ENCODE measurements at regions not wholly inside any gene's neighbourhood (a gene's known extent, or its start where the extent isn't known, plus 50 kb on each side); places are given as distances from the start of the nearest gene placed in this dataset.

- no peak for TF ChIP-seq CTCF (IDR thresholded peaks at IDR 0.05; ENCODE audit: low read depth, low read length)
- no peak for TF ChIP-seq MAX (IDR thresholded peaks at IDR 0.05; ENCODE audit: low read depth, low read length)
- TF ChIP-seq POLR2A (IDR thresholded peaks at IDR 0.05; ENCODE audit: extremely low read depth, insufficient read length): no peak
- no peak for TF ChIP-seq MYC (IDR thresholded peaks at IDR 0.05; ENCODE audit: low read depth, low read length)
Measured at GRCh38 chr1:29868944-29869343, 632.6 kb downstream of the PTPRU start.

All from NB4 (cell line).